H1 (cell line): ENCODE measurements at regions not wholly inside any gene's neighbourhood (a gene's known extent, or its start where the extent isn't known, plus 50 kb on each side); places are given as distances from the start of the nearest gene placed in this dataset.

ENCODE experiments used
- CTBP2 ChIP-seq: IDR thresholded peaks from 2 replicates; pipeline ENCODE4 v1.7.0; 2011; ENCODE audit warnings: borderline replicate concordance, mild to moderate bottlenecking, moderate library complexity, mixed read lengths, low read length; ENCODE audit not compliant: insufficient read depth, insufficient read length
- CTCF ChIP-seq, 3 experiments: IDR thresholded peaks; 1 replicate in 2 of 3; 2 replicates in 1 of 3; pipeline versions ENCODE4 v1.5.1 to v1.6.1; 2011; ENCODE audit warnings: low read length in 3 of 3, mild to moderate bottlenecking in 3 of 3, inconsistent platforms in 2 of 3, low read depth in 1 of 3, moderate library complexity in 1 of 3; ENCODE audit not compliant: insufficient read depth in 1 of 3; ENCODE audit errors: control extremely low read depth in 1 of 3
- EP300 ChIP-seq, 2 experiments: IDR thresholded peaks; 1 replicate in 1 of 2; 2 replicates in 1 of 2; pipeline ENCODE4 v1.6.1; 2011 to 2012; ENCODE audit warnings: low read depth in 2 of 2, low read length in 2 of 2, mild to moderate bottlenecking in 2 of 2, borderline replicate concordance in 1 of 2, inconsistent platforms in 1 of 2, moderate library complexity in 1 of 2
- GABPA ChIP-seq: IDR thresholded peaks from 2 replicates; pipeline ENCODE4 v1.6.1; 2011; ENCODE audit warnings: mild to moderate bottlenecking, low read length, moderate library complexity, borderline replicate concordance; ENCODE audit not compliant: insufficient read depth
- MAX ChIP-seq: IDR thresholded peaks from 2 replicates; pipeline ENCODE4 v1.6.1; 2012; ENCODE audit warnings: inconsistent platforms
- NRF1 ChIP-seq: IDR thresholded peaks from 2 replicates; pipeline ENCODE4 v1.6.1; 2011; ENCODE audit warnings: mild to moderate bottlenecking, low read depth, low read length, improper control_type of control experiment
- POLR2A ChIP-seq, 2 experiments: IDR thresholded peaks; 1 replicate in 1 of 2; 2 replicates in 1 of 2; pipeline ENCODE4 v1.6.1; 2011; ENCODE audit warnings: low read depth in 2 of 2, low read length in 2 of 2, mild to moderate bottlenecking in 2 of 2; ENCODE audit errors: control extremely low read depth in 1 of 2
- POLR2AphosphoS5 ChIP-seq: IDR thresholded peaks from 2 replicates; pipeline ENCODE4 v1.6.1; 2011; ENCODE audit warnings: low read depth, low read length
- RAD21 ChIP-seq, 2 experiments: IDR thresholded peaks in 1 of 2; conservative IDR thresholded peaks in 1 of 2; 2 replicates each; pipeline ENCODE4 v1.6.1; 2011; ENCODE audit warnings: low read depth in 2 of 2, low read length in 2 of 2, improper control_type of control experiment in 1 of 2, inconsistent platforms in 1 of 2, mild to moderate bottlenecking in 1 of 2, moderate library complexity in 1 of 2
- RFX5 ChIP-seq: IDR thresholded peaks from 2 replicates; pipeline ENCODE4 v1.6.1; 2011; ENCODE audit warnings: low read depth, low read length, improper control_type of control experiment, borderline replicate concordance
- SAP30 ChIP-seq: fragments of 300-600 bp; sonication (generic); IDR thresholded peaks from 2 replicates; pipeline ENCODE4 v1.7.1; 2012; ENCODE audit warnings: low read length, moderate library complexity, mild to moderate bottlenecking, inconsistent platforms; ENCODE audit not compliant: insufficient read depth, insufficient replicate concordance
- SIX5 ChIP-seq: IDR thresholded peaks from 2 replicates; pipeline ENCODE4 v1.6.1; 2011; ENCODE audit warnings: mild to moderate bottlenecking, low read depth, low read length
- ZNF274 ChIP-seq: IDR thresholded peaks from 2 replicates; pipeline ENCODE4 v1.7.0; 2012; ENCODE audit warnings: low read length, borderline replicate concordance; ENCODE audit errors: extremely low read depth

- TF ChIP-seq SAP30 (no peak), MAX (no peak), CTCF (IDR thresholded peaks at IDR 0.05; ENCODE audit: control extremely low read depth in 1 of 3, insufficient read depth in 1 of 3, low read depth in 1 of 3, low read length in 3 of 3) (no peak), SIX5 (no peak), RAD21 (IDR thresholded peaks at IDR 0.05 in 1 of 2, conservative IDR thresholded peaks at IDR 0.05 in 1 of 2; ENCODE audit: low read depth in 2 of 2, low read length in 2 of 2) (no peak), ZNF274 (no peak), EP300 (IDR thresholded peaks at IDR 0.05; ENCODE audit: borderline replicate concordance in 1 of 2, low read depth in 2 of 2, low read length in 2 of 2) (no peak), CTBP2 (no peak), RFX5 (no peak), NRF1 (no peak), POLR2AphosphoS5 (no peak), POLR2A (IDR thresholded peaks at IDR 0.05; ENCODE audit: control extremely low read depth in 1 of 2, low read depth in 2 of 2, low read length in 2 of 2) (no peak), GABPA (no peak)
These were observed 238.7 kb upstream of the NREP start for GRCh38 chr5:111995701-111996100.
